KMS-11 (cell line): ENCODE measurements at regions not wholly inside any gene's neighbourhood (a gene's known extent, or its start where the extent isn't known, plus 50 kb on each side); places are given as distances from the start of the nearest gene placed in this dataset.

Experiments used
- H2AFZ ChIP-seq: fragments of 200-600 bp; sonication (generic); 2 replicates; pipeline ENCODE4 v1.6.1; 2016; ENCODE audit warnings: antibody characterized with exemption, mixed run types, low read depth
- H3K27ac ChIP-seq: fragments of 200-600 bp; sonication (generic); 2 replicates; pipeline ENCODE4 v1.6.1; 2016; ENCODE audit warnings: mild to moderate bottlenecking, mixed run types
- H3K27me3 ChIP-seq: fragments of 200-600 bp; sonication (generic); 2 replicates; pipeline ENCODE4 v1.6.1; 2017; ENCODE audit warnings: mild to moderate bottlenecking, low read depth, mixed run types, moderate library complexity; ENCODE audit not compliant: insufficient read depth
- H3K36me3 ChIP-seq: fragments of 200-600 bp; sonication (generic); 2 replicates; pipeline ENCODE4 v1.6.1; 2017; ENCODE audit warnings: mild to moderate bottlenecking, mixed run types; ENCODE audit not compliant: insufficient read depth
- H3K4me1 ChIP-seq: fragments of 200-600 bp; sonication (generic); 2 replicates; pipeline ENCODE4 v1.6.1; 2016; ENCODE audit warnings: mild to moderate bottlenecking, low read depth, mixed run types; ENCODE audit not compliant: poor library complexity, severe bottlenecking
- H3K4me2 ChIP-seq: fragments of 200-600 bp; sonication (generic); 2 replicates; pipeline ENCODE4 v1.7.0; 2016; ENCODE audit warnings: mild to moderate bottlenecking, mixed run types
- H3K4me3 ChIP-seq: fragments of 200-600 bp; sonication (generic); IDR thresholded peaks from 2 replicates; pipeline ENCODE4 v1.6.1; 2017; ENCODE audit warnings: low read depth, low read length, mixed read lengths; ENCODE audit not compliant: insufficient read depth
- H3K79me2 ChIP-seq: fragments of 200-600 bp; sonication (generic); 2 replicates; pipeline ENCODE4 v1.6.1; 2016; ENCODE audit warnings: low read depth, mixed run types; ENCODE audit not compliant: insufficient read depth
- H3K9ac ChIP-seq: fragments of 200-600 bp; sonication (generic); 2 replicates; pipeline ENCODE4 v1.6.1; 2016; ENCODE audit warnings: mild to moderate bottlenecking, mixed run types
- H4K20me1 ChIP-seq: fragments of 200-600 bp; sonication (generic); 2 replicates; pipeline ENCODE4 v1.6.1; 2016; ENCODE audit warnings: mild to moderate bottlenecking, mixed run types; ENCODE audit not compliant: insufficient read depth
- CTCF ChIP-seq: fragments of 200-600 bp; sonication (generic); conservative IDR thresholded peaks from 2 replicates; pipeline ENCODE4 v1.6.1; 2017; ENCODE audit warnings: low read depth, mild to moderate bottlenecking, antibody characterized with exemption, low read length, moderate library complexity, mixed read lengths

DNA sequence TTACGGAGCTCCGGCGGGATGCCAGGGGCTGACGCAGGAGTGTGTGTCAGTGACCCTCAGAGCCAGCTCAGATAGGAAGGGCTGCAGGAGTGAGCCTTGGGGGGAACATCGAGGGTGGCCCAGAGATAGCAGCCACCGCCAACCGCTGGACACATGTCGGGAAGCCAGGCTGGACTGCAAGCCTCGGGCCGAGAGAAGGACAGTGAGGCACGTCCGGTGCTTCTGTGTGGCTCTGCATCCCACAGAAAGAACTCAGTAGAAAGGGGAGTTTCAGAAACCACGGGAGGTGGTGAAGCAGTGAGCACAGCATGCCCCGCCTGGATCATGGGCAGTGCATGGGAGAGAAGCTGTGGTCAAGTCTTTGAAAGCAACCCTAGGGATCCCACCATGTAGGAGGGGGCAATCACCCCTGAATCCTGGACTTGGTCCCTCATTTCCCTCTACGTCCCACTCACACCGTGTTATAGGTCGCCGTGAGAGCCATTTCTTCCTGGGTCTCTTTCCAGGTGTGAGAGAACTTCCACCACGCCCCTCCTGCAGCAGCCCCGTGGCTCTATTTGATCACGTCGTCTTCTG lies 383.7 kb upstream of the CDH4 start:
- no peaks in the 10 kb centered on the region for H3K36me3 ChIP-seq
- no peaks in the 10 kb centered on the region for H3K79me2 ChIP-seq
- TF ChIP-seq CTCF, result no peak
- H3K4me3 ChIP-seq, result no peak overlapping the region
- H3K27ac ChIP-seq, result no peak overlapping the region
- no peak overlapping the region for H3K9ac ChIP-seq
- H2AFZ ChIP-seq, result no peak overlapping the region
- H4K20me1 ChIP-seq, result no peaks in the 10 kb centered on the region
- H3K27me3 ChIP-seq, result no peaks in the 10 kb centered on the region
- H3K4me2 ChIP-seq, result no peak overlapping the region
- H3K4me1 ChIP-seq, result no peaks in the 10 kb centered on the region

DNA sequence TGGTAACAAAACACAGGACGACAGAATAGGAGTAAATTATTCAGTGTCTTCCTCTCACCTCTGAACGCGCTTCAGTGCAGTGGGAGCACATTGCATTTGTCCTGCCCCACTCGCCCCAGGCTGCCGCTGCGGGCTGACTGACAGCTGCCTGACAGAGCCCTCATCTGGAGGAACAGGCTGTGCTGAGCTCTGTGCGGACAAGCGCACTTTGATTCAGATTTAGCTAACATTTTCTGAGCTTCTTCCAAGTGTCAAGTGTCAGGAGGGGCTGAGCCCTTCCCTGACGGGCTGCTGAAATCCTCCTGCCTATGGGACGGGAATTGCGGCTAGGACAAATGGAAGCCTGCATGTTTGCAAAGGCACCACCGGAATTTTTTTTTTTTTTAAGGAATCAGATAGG lies 383.0 kb upstream of the CDH4 start:
- Histone ChIP-seq H2AFZ (no peak overlapping the region), H4K20me1 (no peaks in the 10 kb centered on the region)

GRCh38 chr20:60869625-60870024 lies 382.4 kb upstream of the CDH4 start:
- no peak overlapping the region for H3K4me3 ChIP-seq
- H3K27ac ChIP-seq, result no peak overlapping the region
- no peak overlapping the region for H3K9ac ChIP-seq
- H3K27me3 ChIP-seq, result no peaks in the 10 kb centered on the region
- no peaks in the 10 kb centered on the region for H4K20me1 ChIP-seq
- H3K4me1 ChIP-seq, result no peaks in the 10 kb centered on the region
- H3K4me2 ChIP-seq, result no peak overlapping the region
- H3K36me3 ChIP-seq, result no peaks in the 10 kb centered on the region
- TF ChIP-seq CTCF, result no peak
- H2AFZ ChIP-seq, result no peak overlapping the region
- H3K79me2 ChIP-seq, result no peaks in the 10 kb centered on the region

More for the DNA sequence above, 383.0 kb upstream of the CDH4 start:
- H3K27me3 ChIP-seq, result no peaks in the 10 kb centered on the region
- H3K4me2 ChIP-seq, result no peak overlapping the region
- H3K4me3 ChIP-seq, result no peak overlapping the region
- TF ChIP-seq CTCF, result no peak
- H3K79me2 ChIP-seq, result no peaks in the 10 kb centered on the region
- H3K27ac ChIP-seq, result no peak overlapping the region
- no peaks in the 10 kb centered on the region for H3K4me1 ChIP-seq
- H3K36me3 ChIP-seq, result no peaks in the 10 kb centered on the region
- no peak overlapping the region for H3K9ac ChIP-seq

GRCh38 chr20:60870040-60870439 lies 382.0 kb upstream of the CDH4 start:
- no peak overlapping the region for H3K4me2 ChIP-seq
- no peak overlapping the region for H3K27ac ChIP-seq
- no peaks in the 10 kb centered on the region for H3K4me1 ChIP-seq
- no peak overlapping the region for H3K4me3 ChIP-seq
- H3K36me3 ChIP-seq, result no peaks in the 10 kb centered on the region
- no peak overlapping the region for H2AFZ ChIP-seq
- H3K27me3 ChIP-seq, result no peaks in the 10 kb centered on the region
- TF ChIP-seq CTCF, result no peak
- H3K9ac ChIP-seq, result no peak overlapping the region
- H3K79me2 ChIP-seq, result no peaks in the 10 kb centered on the region
- H4K20me1 ChIP-seq, result no peaks in the 10 kb centered on the region

DNA sequence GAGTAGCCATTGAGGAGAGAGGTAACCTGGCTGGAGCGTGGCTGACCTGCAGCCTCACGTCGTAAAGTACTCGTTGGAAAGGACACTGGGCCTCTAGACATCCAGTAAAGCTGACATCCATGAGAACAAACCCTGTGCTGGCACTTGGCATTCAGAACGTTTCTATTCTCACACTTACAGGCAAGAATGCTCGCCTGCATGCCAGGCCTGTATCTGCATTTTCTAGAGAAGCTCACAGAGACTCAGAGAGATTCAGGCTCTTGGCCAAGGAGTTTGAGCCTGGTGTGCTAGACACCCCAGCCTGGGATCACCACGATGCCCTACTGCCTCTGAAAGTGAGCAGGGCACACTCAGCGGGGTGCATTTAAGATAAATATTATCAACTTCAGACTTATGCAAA lies 379.8 kb upstream of the CDH4 start:
- H2AFZ ChIP-seq, result no peak overlapping the region
- H3K36me3 ChIP-seq, result no peaks in the 10 kb centered on the region
- H3K4me1 ChIP-seq, result no peaks in the 10 kb centered on the region
- no peaks in the 10 kb centered on the region for H4K20me1 ChIP-seq
- H3K27me3 ChIP-seq, result no peaks in the 10 kb centered on the region
- no peak overlapping the region for H3K27ac ChIP-seq
- no peak overlapping the region for H3K4me2 ChIP-seq
- no peak overlapping the region for H3K4me3 ChIP-seq
- H3K9ac ChIP-seq, result no peak overlapping the region
- no peaks in the 10 kb centered on the region for H3K79me2 ChIP-seq
- no peak for TF ChIP-seq CTCF
